Lower lobe of right lung (tissue), 2 donors: ENCODE measurements at regions not wholly inside any gene's neighbourhood (a gene's known extent, or its start where the extent isn't known, plus 50 kb on each side); places are given as distances from the start of the nearest gene placed in this dataset.

Experiments
- ATAC-seq, 2 donors: fragments of 200-7000 bp; cut with Tn5 transposase; one replicate each; pipeline ENCODE4 v1.9.1; 2020 to 2022; ENCODE audit warnings: mild to moderate bottlenecking in 2 of 2, moderate library complexity in 2 of 2
- DNase-seq: peaks from one replicate; pipeline ENCODE4 v3.0.0-alpha.2; 2020
- H3K27ac ChIP-seq: fragments of 200-600 bp; one replicate; pipeline ENCODE4 v1.8.0; 2022
- H3K27me3 ChIP-seq: fragments of 200-600 bp; one replicate; pipeline ENCODE4 v1.8.0; 2022; ENCODE audit warnings: low read depth
- H3K36me3 ChIP-seq: fragments of 200-600 bp; one replicate; pipeline ENCODE4 v1.8.0; 2022; ENCODE audit warnings: mild to moderate bottlenecking
- H3K4me1 ChIP-seq: fragments of 200-600 bp; one replicate; pipeline ENCODE4 v1.8.0; 2022
- H3K4me3 ChIP-seq: fragments of 200-600 bp; one replicate; pipeline ENCODE4 v1.8.0; 2022; ENCODE audit warnings: mild to moderate bottlenecking
- H3K9me3 ChIP-seq: fragments of 200-600 bp; one replicate; pipeline ENCODE4 v1.8.0; 2022
- intact Hi-C: fragments of 100-400 bp; cut with DNase I; formaldehyde crosslinking; loops from one replicate; pipeline ENCODE4 v1.11.0; 2022
- TF ChIP-seq, protein P1 (sequence below): fragments of 200-600 bp; IDR thresholded peaks from one replicate; pipeline ENCODE4 v1.8.0; 2022; ENCODE audit warnings: antibody characterized with exemption, mild to moderate bottlenecking
- donor health status: DM: no; HTN: yes; CAD: no; lungs with severe emphysema.

DNA sequence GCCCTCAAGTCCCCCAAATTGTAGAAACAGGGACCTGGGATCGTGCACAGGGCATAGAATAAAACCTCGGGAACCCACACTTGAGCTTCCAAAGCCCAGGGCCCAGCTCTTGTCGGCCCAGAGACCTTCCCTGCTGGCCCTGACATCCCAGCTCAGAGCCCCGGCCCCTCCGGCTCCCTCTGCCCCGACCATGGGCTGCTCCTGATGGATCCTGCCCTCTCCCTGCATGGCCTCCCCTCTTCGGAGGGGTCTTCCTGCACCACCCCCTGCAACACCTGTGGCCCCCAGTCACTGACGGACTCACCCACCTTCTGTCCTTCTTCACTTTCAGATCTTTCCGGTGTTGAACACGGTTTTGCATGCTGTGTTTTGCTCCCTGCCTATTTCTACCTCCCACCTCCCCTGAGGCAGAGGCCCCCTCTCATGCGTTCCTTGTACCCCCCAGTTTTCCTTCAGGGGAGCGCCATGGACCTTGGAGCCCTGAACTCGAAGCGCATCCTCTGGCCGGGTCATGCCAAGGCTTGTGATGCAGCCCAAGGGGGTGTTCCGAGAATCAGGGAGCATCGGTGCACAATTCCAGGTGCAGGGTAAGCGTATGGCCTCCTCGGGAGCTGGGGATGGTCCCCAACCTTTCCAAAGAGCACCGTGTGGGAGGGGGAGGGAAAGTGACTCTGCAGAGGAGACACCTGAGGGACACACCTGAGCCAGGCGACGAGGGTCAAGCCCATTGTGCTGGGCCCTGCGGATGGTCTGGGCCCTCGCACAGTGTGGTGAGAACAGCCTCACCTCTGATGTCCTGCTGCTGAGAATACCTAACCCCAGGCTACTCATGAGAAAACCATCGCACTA lies 666.4 kb downstream of the BRD1 start:
- ATAC-seq (no peak), DNase-seq (no peak)
- H3K4me1 ChIP-seq = no peaks in the 10 kb centered on the region
- intact Hi-C loops = no loop called here
- H3K27ac ChIP-seq = no peak overlapping the region
- no peaks in the 10 kb centered on the region for H3K9me3 ChIP-seq
- TF ChIP-seq, protein P1, sequence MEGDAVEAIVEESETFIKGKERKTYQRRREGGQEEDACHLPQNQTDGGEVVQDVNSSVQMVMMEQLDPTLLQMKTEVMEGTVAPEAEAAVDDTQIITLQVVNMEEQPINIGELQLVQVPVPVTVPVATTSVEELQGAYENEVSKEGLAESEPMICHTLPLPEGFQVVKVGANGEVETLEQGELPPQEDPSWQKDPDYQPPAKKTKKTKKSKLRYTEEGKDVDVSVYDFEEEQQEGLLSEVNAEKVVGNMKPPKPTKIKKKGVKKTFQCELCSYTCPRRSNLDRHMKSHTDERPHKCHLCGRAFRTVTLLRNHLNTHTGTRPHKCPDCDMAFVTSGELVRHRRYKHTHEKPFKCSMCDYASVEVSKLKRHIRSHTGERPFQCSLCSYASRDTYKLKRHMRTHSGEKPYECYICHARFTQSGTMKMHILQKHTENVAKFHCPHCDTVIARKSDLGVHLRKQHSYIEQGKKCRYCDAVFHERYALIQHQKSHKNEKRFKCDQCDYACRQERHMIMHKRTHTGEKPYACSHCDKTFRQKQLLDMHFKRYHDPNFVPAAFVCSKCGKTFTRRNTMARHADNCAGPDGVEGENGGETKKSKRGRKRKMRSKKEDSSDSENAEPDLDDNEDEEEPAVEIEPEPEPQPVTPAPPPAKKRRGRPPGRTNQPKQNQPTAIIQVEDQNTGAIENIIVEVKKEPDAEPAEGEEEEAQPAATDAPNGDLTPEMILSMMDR = no peak
- H3K27me3 ChIP-seq = peaks cover 16% of the 10 kb centered on the region
- H3K4me3 ChIP-seq = no peak overlapping the region
- no peaks in the 10 kb centered on the region for H3K36me3 ChIP-seq

DNA sequence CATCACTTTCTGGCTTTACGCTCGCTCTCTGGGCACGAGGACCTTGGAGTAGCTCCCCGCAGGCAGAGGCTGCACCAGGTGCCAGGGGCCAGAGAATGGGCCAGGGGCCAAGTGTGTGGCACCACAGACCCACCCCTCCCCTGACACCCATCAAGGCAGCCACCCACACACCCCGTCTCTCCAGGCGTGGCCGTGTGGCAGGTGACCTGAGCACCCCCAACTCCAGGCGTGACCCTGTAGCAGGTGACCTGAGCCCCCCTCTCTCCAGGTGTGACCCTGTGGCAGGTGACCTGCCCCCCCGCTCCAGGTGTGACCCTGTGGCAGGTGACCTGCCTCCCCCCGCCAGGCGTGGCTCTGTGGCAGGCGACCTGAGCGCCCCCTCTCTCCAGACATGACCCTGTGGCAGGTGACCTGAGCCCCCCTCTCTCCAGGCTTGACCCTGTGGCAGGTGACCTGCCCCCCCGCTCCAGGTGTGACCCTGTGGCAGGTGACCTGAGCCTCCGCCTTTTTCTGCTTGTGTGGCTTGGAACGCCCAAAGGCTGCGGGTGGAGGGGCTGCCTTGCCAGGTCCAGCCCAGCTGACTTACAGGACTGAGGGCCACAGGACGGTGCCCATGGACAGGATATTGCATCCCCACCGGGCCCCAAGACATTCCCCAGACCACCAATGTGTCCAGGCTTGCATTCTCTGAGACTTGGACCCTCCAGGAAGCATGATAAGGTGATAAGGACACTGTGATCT lies 667.2 kb downstream of the BRD1 start:
- ATAC-seq = no peak
- no peak overlapping the region for H3K27ac ChIP-seq
- TF ChIP-seq, protein P1 = no peak

DNA sequence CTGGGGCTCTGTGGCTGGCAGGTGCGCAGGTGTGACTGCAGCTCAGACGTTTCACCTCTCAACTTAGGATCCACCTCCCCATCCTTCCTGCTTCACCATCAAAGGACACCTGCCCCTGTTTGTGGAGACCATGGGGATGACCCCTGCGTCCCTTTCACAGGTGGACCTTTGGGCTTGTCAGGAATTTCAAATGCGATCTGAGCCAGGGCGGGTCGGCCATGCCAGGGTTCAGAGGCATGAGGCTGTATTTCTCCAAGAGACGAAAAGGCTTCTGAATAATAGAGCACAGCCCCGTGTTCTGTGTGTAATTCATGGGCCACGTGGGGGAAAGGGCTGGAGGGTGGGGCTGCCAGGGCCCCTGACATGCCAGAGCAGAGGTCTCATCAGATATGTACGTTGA lies 668.0 kb downstream of the BRD1 start:
- no peak overlapping the region for H3K27ac ChIP-seq
- ATAC-seq (no peak), DNase-seq (no peak)
- TF ChIP-seq, protein P1 = no peak
- H3K4me1 ChIP-seq = no peaks in the 10 kb centered on the region
- H3K4me3 ChIP-seq = no peak overlapping the region
- H3K36me3 ChIP-seq = no peaks in the 10 kb centered on the region
- peaks cover 16% of the 10 kb centered on the region for H3K27me3 ChIP-seq
- H3K9me3 ChIP-seq = no peaks in the 10 kb centered on the region
- intact Hi-C loops = no loop called here

More for the DNA sequence above, 667.2 kb downstream of the BRD1 start:
- Histone ChIP-seq H3K36me3 (no peaks in the 10 kb centered on the region), H3K4me3 (no peak overlapping the region), H3K4me1 (no peaks in the 10 kb centered on the region), H3K9me3 (no peaks in the 10 kb centered on the region), H3K27me3 (peaks cover 16% of the 10 kb centered on the region)
- intact Hi-C loops = no loop called here
- no peak for DNase-seq

DNA sequence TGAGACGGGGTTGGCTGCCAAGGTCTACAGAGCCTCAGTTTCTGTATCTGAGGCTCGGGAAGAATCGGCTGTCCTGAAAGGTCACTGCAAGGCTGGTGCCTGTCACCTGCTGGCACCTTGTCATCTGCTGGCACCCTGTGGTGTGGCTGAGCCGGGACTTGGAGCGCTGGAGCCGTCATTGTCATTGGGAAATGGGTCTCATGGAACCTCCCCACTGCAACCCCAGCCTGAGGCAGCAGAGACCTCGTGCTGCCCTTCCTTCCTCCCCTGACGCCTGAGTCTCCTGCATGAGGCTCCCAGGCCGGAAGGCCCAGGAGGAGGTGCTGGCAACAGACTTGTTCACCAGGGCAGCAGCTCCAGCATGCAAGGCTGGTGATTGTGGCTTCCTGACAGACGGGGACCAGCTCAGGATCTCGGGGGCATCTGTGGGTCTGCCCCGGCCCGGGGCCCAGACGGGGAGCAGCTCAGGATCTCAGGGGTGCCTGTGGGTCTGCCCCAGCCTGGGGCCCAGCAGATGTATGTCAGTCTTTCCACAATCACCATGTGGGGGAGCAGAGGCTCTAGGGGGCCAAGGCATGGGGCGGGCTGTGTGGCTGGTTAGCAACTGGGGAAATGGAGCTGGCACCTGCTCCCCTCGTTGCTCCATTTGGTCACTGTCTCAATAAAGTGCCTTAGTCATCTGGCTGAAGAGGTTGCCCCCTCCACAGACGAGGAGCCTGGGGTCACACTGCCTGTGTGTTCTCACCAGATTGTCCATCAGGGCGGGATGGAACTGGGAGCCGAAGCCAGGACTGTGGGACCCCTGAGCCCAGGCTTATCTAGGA lies 668.7 kb downstream of the BRD1 start:
- intact Hi-C loops = no loop called here
- Histone ChIP-seq H3K27me3 (peaks cover 16% of the 10 kb centered on the region), H3K4me1 (no peaks in the 10 kb centered on the region), H3K9me3 (no peaks in the 10 kb centered on the region), H3K36me3 (no peaks in the 10 kb centered on the region), H3K27ac (no peak overlapping the region), H3K4me3 (no peak overlapping the region)
- TF ChIP-seq, protein P1 = no peak
- no peak for ATAC-seq
- no peak for DNase-seq
